ENCODE measurements at regions not wholly inside any gene's neighbourhood (a gene's known extent, or its start where the extent isn't known, plus 50 kb on each side); places are given as distances from the start of the nearest gene placed in this dataset.

DNA sequence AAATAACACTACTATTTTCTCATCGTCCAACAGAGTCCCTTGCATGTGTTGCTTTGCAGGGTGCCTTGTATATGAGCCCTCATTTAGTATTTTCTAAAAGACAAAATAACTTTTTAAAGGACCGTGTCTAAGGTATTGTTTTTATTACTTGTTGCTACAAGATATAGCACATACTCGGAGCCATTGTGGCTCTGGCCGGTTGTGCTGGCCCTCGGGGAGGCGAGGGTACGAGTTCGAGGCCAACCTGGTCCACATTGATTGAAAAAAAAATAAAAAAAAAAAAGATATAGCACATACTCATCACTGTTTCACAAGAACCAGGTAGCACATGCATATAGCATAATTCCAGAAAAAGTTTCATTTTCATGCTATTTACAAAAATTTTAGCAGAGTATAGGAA, 869.2 kb downstream of the MRPL39 start:
- Histone ChIP-seq H3K9me3 (ENCODE audit: insufficient read depth, low read depth, low read length) (no peaks in the 10 kb centered on the region; the same call in 1 of the 2 replicates), H4K20me1 (ENCODE audit: insufficient read depth, low read length, poor library complexity, severe bottlenecking) (no peaks in the 10 kb centered on the region), H3K4me2 (ENCODE audit: low read depth, low read length, poor library complexity, severe bottlenecking) (no peak overlapping the region), H3K4me3 (ENCODE audit: low read length, poor library complexity, severe bottlenecking) (no peak overlapping the region), H3K36me3 (ENCODE audit: insufficient read depth, low read length) (no peaks in the 10 kb centered on the region), H3K79me2 (ENCODE audit: insufficient read depth, low read length) (no peaks in the 10 kb centered on the region), H2AFZ (ENCODE audit: low read length) (no peak overlapping the region), H3K27me3 (ENCODE audit: insufficient read depth, low read length, poor library complexity, severe bottlenecking) (no peaks in the 10 kb centered on the region), H3K4me1 (ENCODE audit: insufficient read depth, low read length, poor library complexity, severe bottlenecking) (no peaks in the 10 kb centered on the region), H3K9me2 (replicated peaks; ENCODE audit: low read depth, low read length) (no peaks in the 10 kb centered on the region), H3F3A (ENCODE audit: low read depth) (no peaks in the 10 kb centered on the region), H3K9ac (ENCODE audit: low read depth, low read length, poor library complexity, severe bottlenecking) (no peak overlapping the region)
- TF ChIP-seq EZH2phosphoT487 (IDR thresholded peaks at IDR 0.05; ENCODE audit: borderline replicate concordance) = no peak
- TF ChIP-seq, protein P1, sequence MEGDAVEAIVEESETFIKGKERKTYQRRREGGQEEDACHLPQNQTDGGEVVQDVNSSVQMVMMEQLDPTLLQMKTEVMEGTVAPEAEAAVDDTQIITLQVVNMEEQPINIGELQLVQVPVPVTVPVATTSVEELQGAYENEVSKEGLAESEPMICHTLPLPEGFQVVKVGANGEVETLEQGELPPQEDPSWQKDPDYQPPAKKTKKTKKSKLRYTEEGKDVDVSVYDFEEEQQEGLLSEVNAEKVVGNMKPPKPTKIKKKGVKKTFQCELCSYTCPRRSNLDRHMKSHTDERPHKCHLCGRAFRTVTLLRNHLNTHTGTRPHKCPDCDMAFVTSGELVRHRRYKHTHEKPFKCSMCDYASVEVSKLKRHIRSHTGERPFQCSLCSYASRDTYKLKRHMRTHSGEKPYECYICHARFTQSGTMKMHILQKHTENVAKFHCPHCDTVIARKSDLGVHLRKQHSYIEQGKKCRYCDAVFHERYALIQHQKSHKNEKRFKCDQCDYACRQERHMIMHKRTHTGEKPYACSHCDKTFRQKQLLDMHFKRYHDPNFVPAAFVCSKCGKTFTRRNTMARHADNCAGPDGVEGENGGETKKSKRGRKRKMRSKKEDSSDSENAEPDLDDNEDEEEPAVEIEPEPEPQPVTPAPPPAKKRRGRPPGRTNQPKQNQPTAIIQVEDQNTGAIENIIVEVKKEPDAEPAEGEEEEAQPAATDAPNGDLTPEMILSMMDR (conservative IDR thresholded peaks at IDR 0.05; ENCODE audit: low read length) = no peak

DNA sequence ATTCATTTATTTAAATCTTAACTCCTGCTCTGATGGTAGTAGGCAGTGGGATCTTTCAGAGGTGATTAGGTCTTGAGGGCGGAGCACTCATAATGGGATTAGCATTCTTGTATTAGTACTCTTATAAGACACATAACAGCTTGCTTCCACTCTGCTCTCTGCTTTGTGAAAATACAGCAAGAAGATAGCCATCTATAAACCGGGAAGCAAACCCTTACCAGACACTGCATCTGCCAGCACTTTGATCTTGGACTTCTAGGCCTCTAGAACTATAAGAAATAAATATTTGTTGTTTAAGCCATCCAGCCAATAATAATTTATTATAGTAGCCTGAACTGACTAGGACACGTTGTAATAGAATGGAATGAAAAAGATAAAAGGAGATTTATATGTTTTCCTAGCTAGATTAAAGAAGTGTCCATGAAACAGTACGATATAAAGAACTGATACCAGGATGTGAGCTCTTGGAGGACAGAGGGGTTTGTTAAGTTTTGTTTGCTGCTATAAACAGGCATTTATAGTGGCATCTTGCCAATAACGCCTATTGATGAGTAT, 869.9 kb downstream of the MRPL39 start:
- H3K9me2 ChIP-seq (replicated peaks; ENCODE audit: low read depth, low read length) = no peaks in the 10 kb centered on the region
- TF ChIP-seq, protein P1 (conservative IDR thresholded peaks at IDR 0.05; ENCODE audit: low read length) = no peak
- TF ChIP-seq EZH2phosphoT487 (IDR thresholded peaks at IDR 0.05; ENCODE audit: borderline replicate concordance) = no peak
- no peaks in the 10 kb centered on the region for H4K20me1 ChIP-seq (ENCODE audit: insufficient read depth, low read length, poor library complexity, severe bottlenecking)
- H3K4me1 ChIP-seq (ENCODE audit: insufficient read depth, low read length, poor library complexity, severe bottlenecking) = no peaks in the 10 kb centered on the region
- H3K79me2 ChIP-seq (ENCODE audit: insufficient read depth, low read length) = no peaks in the 10 kb centered on the region
- H3K36me3 ChIP-seq (ENCODE audit: insufficient read depth, low read length) = no peaks in the 10 kb centered on the region
- no peak overlapping the region for H3K4me3 ChIP-seq (ENCODE audit: low read length, poor library complexity, severe bottlenecking)
- no peaks in the 10 kb centered on the region for H3K27me3 ChIP-seq (ENCODE audit: insufficient read depth, low read length, poor library complexity, severe bottlenecking)
- H3K4me2 ChIP-seq (ENCODE audit: low read depth, low read length, poor library complexity, severe bottlenecking) = no peak overlapping the region
- no peaks in the 10 kb centered on the region; the same call in 1 of the 2 replicates for H3K9me3 ChIP-seq (ENCODE audit: insufficient read depth, low read depth, low read length)
- H3K9ac ChIP-seq (ENCODE audit: low read depth, low read length, poor library complexity, severe bottlenecking) = no peak overlapping the region
- no peak overlapping the region for H2AFZ ChIP-seq (ENCODE audit: low read length)
- no peaks in the 10 kb centered on the region for H3F3A ChIP-seq (ENCODE audit: low read depth)

DNA sequence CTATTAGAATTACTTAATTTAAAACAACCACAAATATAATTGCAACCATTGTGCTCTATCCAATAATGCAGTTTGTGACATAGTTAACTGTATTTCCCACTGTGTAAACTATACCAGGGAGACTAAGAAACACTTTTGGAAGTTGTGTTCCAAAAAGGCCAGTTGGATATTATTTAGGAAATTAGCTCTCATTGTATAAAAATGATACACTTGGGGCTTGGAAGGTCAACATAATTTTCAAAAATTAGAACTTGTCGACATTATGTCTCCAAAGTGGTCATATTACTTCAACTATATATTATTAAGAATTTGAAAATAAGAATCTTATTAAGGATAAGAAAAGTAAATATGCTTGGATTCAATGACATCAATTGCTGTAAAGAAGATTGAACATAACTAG, 876.6 kb downstream of the MRPL39 start:
- H3K9me3 ChIP-seq (ENCODE audit: insufficient read depth, low read depth, low read length) = no peaks in the 10 kb centered on the region; the same call in 1 of the 2 replicates
- H3K27me3 ChIP-seq (ENCODE audit: insufficient read depth, low read length, poor library complexity, severe bottlenecking) = no peaks in the 10 kb centered on the region
- no peaks in the 10 kb centered on the region for H3K36me3 ChIP-seq (ENCODE audit: insufficient read depth, low read length)
- H3K9ac ChIP-seq (ENCODE audit: low read depth, low read length, poor library complexity, severe bottlenecking) = no peak overlapping the region
- no peaks in the 10 kb centered on the region for H3K79me2 ChIP-seq (ENCODE audit: insufficient read depth, low read length)
- H3K4me3 ChIP-seq (ENCODE audit: low read length, poor library complexity, severe bottlenecking) = no peak overlapping the region
- no peaks in the 10 kb centered on the region for H3K9me2 ChIP-seq (replicated peaks; ENCODE audit: low read depth, low read length)
- no peaks in the 10 kb centered on the region for H4K20me1 ChIP-seq (ENCODE audit: insufficient read depth, low read length, poor library complexity, severe bottlenecking)
- no peak overlapping the region for H3K4me2 ChIP-seq (ENCODE audit: low read depth, low read length, poor library complexity, severe bottlenecking)
- no peaks in the 10 kb centered on the region for H3K4me1 ChIP-seq (ENCODE audit: insufficient read depth, low read length, poor library complexity, severe bottlenecking)
- H2AFZ ChIP-seq (ENCODE audit: low read length) = no peak overlapping the region
- TF ChIP-seq, protein P1 (conservative IDR thresholded peaks at IDR 0.05; ENCODE audit: low read length) = no peak
- TF ChIP-seq EZH2phosphoT487 (IDR thresholded peaks at IDR 0.05; ENCODE audit: borderline replicate concordance) = no peak
- H3F3A ChIP-seq (ENCODE audit: low read depth) = no peaks in the 10 kb centered on the region

Measured in Loucy (cell line).